Mucosa of descending colon (tissue), 3 donors: ENCODE measurements at regions not wholly inside any gene's neighbourhood (a gene's known extent, or its start where the extent isn't known, plus 50 kb on each side); places are given as distances from the start of the nearest gene placed in this dataset.

Source experiments
- ATAC-seq: fragments of 200-7000 bp; cut with Tn5 transposase; one replicate; pipeline ENCODE4 v1.9.1; 2020; ENCODE audit warnings: mild to moderate bottlenecking, moderate library complexity
- DNase-seq, 3 donors: peaks; one replicate each; pipeline ENCODE4 v3.0.0-alpha.2; 2020
- H3K36me3 ChIP-seq: fragments of 200-600 bp; one replicate; pipeline ENCODE4 v1.8.0; 2021; ENCODE audit warnings: low read depth, mild to moderate bottlenecking
- H3K4me1 ChIP-seq: fragments of 200-600 bp; one replicate; pipeline ENCODE4 v1.8.0; 2021; ENCODE audit warnings: low read depth, mild to moderate bottlenecking
- H3K4me3 ChIP-seq: fragments of 200-600 bp; one replicate; pipeline ENCODE4 v1.8.0; 2021; ENCODE audit warnings: mild to moderate bottlenecking
- H3K9me3 ChIP-seq: fragments of 200-600 bp; one replicate; pipeline ENCODE4 v1.8.0; 2021; ENCODE audit warnings: mild to moderate bottlenecking
- intact Hi-C, 2 donors: fragments of 100-400 bp; cut with DNase I in 1 of 2; cut with micrococcal nuclease in 1 of 2; formaldehyde crosslinking; loops; one replicate each; pipeline versions ENCODE4 v1.11.0 to v1.11.1; 2022; cut with DNase I, micrococcal nuclease
- TF ChIP-seq, protein P1 (sequence below): fragments of 200-600 bp; IDR thresholded peaks from one replicate; pipeline ENCODE4 v1.8.0; 2022; ENCODE audit warnings: antibody characterized with exemption, mild to moderate bottlenecking
- donor health status: DM: no; HTN: no; CAD: no; lungs with moderate emphysema.
- donor health status: DM: no; HTN: no; CAD: no.
- donor health status: DM: no; HTN: yes; CAD: no.

DNA sequence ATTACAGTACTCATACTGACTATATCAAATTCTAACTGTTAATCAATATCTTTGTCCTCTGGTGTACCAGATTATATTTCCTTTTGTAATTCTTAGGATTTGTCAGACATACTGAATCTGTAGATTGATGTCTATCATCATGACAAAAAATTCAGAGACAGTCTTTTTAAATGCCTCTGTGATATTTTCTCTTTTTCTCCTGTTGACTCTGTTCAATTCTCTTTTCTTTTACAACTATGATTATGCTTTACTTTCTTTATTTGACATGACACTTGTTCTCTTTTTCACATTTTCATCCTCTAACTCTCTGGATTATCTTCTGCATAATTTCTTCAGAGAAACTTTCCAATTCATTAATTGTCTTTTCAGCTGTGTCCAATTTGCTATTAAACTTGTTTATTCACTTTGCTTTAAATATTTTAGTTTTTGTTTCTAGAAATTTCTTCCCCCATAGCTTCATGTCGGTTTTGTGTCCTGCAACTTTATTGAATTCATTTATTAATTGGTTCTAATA, 153.6 kb downstream of the PFKFB3 start:
- ATAC-seq, result no peak
- Histone ChIP-seq H3K36me3 (no peaks in the 10 kb centered on the region), H3K4me3 (no peak overlapping the region), H3K9me3 (peaks cover 11% of the 10 kb centered on the region), H3K4me1 (no peaks in the 10 kb centered on the region)
- TF ChIP-seq, protein P1, sequence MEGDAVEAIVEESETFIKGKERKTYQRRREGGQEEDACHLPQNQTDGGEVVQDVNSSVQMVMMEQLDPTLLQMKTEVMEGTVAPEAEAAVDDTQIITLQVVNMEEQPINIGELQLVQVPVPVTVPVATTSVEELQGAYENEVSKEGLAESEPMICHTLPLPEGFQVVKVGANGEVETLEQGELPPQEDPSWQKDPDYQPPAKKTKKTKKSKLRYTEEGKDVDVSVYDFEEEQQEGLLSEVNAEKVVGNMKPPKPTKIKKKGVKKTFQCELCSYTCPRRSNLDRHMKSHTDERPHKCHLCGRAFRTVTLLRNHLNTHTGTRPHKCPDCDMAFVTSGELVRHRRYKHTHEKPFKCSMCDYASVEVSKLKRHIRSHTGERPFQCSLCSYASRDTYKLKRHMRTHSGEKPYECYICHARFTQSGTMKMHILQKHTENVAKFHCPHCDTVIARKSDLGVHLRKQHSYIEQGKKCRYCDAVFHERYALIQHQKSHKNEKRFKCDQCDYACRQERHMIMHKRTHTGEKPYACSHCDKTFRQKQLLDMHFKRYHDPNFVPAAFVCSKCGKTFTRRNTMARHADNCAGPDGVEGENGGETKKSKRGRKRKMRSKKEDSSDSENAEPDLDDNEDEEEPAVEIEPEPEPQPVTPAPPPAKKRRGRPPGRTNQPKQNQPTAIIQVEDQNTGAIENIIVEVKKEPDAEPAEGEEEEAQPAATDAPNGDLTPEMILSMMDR, result no peak
- no peak for DNase-seq
- intact Hi-C loops, result no loop called here

DNA sequence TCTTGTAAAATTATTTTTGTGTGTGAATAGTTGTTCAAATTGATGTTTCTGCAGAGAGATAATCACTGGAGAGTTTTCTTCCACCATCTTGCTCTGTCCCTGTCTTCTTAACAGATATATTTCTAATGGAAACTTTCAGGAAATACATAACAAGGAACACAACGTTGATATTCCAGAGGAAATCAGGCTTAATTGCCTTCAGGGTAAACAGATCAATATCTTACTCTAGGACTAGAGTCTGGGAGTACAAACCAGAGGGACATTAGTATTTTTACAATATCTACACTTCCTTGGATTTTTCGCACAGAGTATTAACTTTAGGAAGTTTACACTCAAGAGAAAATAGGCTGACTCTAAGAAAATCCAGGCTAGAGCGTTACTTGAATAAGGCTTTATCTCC, 159.1 kb downstream of the PFKFB3 start:
- no peak for DNase-seq
- peaks cover 5% of the 10 kb centered on the region for H3K9me3 ChIP-seq
- TF ChIP-seq, protein P1, result no peak
- H3K36me3 ChIP-seq, result no peaks in the 10 kb centered on the region
- no peak overlapping the region for H3K4me3 ChIP-seq
- intact Hi-C loops, result no loop called here
- ATAC-seq, result no peak
- H3K4me1 ChIP-seq, result no peaks in the 10 kb centered on the region

DNA sequence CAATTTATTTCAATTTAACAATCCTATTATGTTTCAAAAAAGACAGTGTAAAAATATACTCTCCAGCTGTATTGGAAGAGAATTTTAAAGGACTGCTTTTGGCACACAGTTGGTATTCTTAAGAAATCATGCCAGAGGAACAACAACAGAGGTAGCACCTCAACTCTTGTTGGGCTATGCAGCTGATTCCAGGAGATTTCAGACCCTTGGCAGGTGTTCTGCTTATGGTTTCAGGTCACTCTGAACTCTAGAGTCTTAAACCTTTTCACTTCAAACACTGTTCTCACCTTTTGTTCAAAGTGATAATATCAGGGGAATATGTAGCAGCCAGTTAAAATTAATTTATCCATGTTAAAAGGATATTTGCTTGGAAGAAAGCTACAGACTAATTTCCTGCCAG, 160.1 kb downstream of the PFKFB3 start:
- H3K36me3 ChIP-seq, result no peaks in the 10 kb centered on the region
- intact Hi-C loops, result no loop called here
- ATAC-seq (no peak), DNase-seq (no peak)
- H3K4me1 ChIP-seq, result no peaks in the 10 kb centered on the region
- H3K4me3 ChIP-seq, result no peak overlapping the region
- TF ChIP-seq, protein P1, result no peak
- H3K9me3 ChIP-seq, result peaks cover 5% of the 10 kb centered on the region

DNA sequence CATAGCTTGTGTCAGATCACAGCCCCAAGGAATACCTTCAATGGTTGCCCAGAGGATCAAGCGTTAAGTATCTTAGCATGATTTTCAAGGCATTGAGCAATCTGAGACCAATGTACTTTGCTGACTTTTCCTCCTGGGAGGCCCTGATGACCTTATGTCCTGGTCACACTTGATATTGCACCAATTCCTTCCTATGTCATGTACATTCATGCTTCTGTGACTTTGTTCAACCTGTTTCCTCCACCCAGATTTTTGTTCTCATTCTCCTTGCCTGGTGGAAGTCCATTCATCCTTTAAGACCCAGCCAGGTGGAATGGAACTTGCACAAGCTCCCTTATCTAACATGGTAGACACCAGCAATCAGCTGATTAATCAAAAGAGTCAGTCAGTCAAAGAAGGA, 160.8 kb downstream of the PFKFB3 start:
- H3K4me1 ChIP-seq, result no peaks in the 10 kb centered on the region
- peaks cover 5% of the 10 kb centered on the region for H3K9me3 ChIP-seq
- no peaks in the 10 kb centered on the region for H3K36me3 ChIP-seq
- no peak overlapping the region for H3K4me3 ChIP-seq
- ATAC-seq (no peak), DNase-seq (no peak)
- TF ChIP-seq, protein P1, result no peak
- intact Hi-C loops, result no loop called here

DNA sequence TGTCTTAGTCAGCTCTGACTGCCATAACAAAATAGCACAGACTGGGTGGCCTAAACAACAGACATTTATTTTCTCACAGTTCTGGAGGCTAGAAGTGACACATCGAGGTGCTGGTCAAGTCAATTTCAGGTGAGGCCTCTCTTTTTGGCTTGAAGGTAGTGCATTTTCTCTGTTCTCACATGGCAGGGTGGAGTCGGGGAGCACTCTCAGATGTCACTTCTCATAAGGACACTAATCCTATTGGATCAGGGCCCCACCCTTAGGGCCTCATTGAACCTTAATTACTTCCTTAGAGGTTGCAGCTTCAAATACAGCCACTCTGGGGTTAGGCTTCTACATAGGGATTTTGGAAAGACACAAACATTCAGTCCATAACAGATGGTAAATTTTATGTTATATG, 161.6 kb downstream of the PFKFB3 start:
- Histone ChIP-seq H3K4me1 (no peaks in the 10 kb centered on the region), H3K4me3 (no peak overlapping the region), H3K36me3 (no peaks in the 10 kb centered on the region), H3K9me3 (peaks cover 5% of the 10 kb centered on the region)
- ATAC-seq (no peak), DNase-seq (no peak)
- TF ChIP-seq, protein P1, result no peak
- intact Hi-C loops, result no loop called here

DNA sequence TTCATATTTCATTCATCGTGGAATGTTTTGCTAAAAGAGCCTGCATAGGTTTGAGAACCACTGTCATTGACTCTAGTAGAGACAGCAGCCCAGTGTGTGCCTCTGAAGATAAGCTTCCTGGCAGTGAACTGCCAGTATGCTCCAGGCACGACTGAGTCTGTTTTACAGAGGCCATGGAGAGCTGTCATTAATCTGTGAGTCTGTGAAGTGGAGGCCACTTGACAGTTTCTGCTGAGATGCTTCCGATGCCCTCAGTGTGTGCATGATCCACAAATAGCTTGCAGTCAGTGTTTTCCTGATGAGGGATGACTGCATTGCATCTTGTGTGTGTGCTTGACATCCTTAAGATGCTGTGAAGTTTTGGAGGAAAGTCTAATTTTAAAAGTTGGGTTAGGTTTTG, 162.2 kb downstream of the PFKFB3 start:
- Histone ChIP-seq H3K4me1 (no peaks in the 10 kb centered on the region), H3K36me3 (no peaks in the 10 kb centered on the region), H3K9me3 (peaks cover 5% of the 10 kb centered on the region), H3K4me3 (no peak overlapping the region)
- ATAC-seq (no peak), DNase-seq (no peak)
- intact Hi-C loops, result no loop called here
- TF ChIP-seq, protein P1, result no peak
